B cell (primary cell): ENCODE measurements at regions not wholly inside any gene's neighbourhood (a gene's known extent, or its start where the extent isn't known, plus 50 kb on each side); places are given as distances from the start of the nearest gene placed in this dataset. TPM values are rescaled to one million over a fixed set of nuclear protein-coding genes. Genes with fewer than 3 reads are reported as not detected.

Source experiments
- ATAC-seq: fragments of 200-7000 bp; cut with Tn5 transposase; one replicate; pipeline ENCODE4 v1.10.0; 2021; ENCODE audit warnings: low read depth, mild to moderate bottlenecking, moderate number of reproducible peaks, moderate library complexity
- CTCF ChIA-PET: fragments of 350-600 bp; sonication (Branson Sonifier 250); formaldehyde crosslinking; loops from one replicate; lab custom pipeline; 2021; ENCODE audit warnings: antibody characterized with exemption, inconsistent platforms; lab: Charles Lee
- POLR2A ChIA-PET: fragments of 350-600 bp; sonication (Branson Sonifier 250); formaldehyde crosslinking; loops from one replicate; lab custom pipeline; 2021; ENCODE audit warnings: antibody characterized with exemption; lab: Charles Lee
- DNase-seq: peaks from one replicate; pipeline ENCODE4 v3.0.0; 2013
- H2AFZ ChIP-seq: 2 replicates; pipeline ENCODE4 v1.6.1; 2012; ENCODE audit warnings: mild to moderate bottlenecking, low read depth, low read length; ENCODE audit not compliant: insufficient read depth, poor library complexity, severe bottlenecking
- H3K27ac ChIP-seq, 2 donors: 1 replicate in 1 of 2; 2 replicates in 1 of 2; pipeline ENCODE4 v1.5.1; 2012 to 2013; ENCODE audit warnings: low read length in 2 of 2, mild to moderate bottlenecking in 2 of 2, moderate library complexity in 1 of 2
- H3K27me3 ChIP-seq, 4 experiments: fragments of 200-600 bp in 1 of 4; sonication (generic) in 1 of 4; replicated peaks in 1 of 4; 1 replicate in 2 of 4; 2 replicates in 2 of 4; pipeline versions ENCODE4 v1.6.1 to v1.7.0; 2013 to 2016; ENCODE audit warnings: low read length in 3 of 4, mild to moderate bottlenecking in 2 of 4, mixed read lengths in 1 of 4, moderate library complexity in 1 of 4; ENCODE audit not compliant: insufficient read depth in 4 of 4, control insufficient read depth in 3 of 4; ENCODE audit errors: control extremely low read depth in 1 of 4
- H3K36me3 ChIP-seq, 2 experiments: replicated peaks in 1 of 2; 1 replicate in 1 of 2; 2 replicates in 1 of 2; pipeline versions ENCODE4 v1.6.1 to v1.7.1; 2013; ENCODE audit warnings: low read length in 1 of 2; ENCODE audit not compliant: insufficient read depth in 2 of 2, control insufficient read depth in 1 of 2; ENCODE audit errors: control extremely low read depth in 1 of 2, extremely low read depth in 1 of 2
- H3K4me1 ChIP-seq, 2 donors: fragments of 200-600 bp in 1 of 2; sonication (generic) in 1 of 2; 1 replicate in 1 of 2; 2 replicates in 1 of 2; pipeline versions ENCODE4 v1.5.1 to v1.6.1; 2013 to 2017; ENCODE audit warnings: low read length in 2 of 2; ENCODE audit not compliant: control insufficient read depth in 2 of 2, insufficient read depth in 2 of 2
- H3K4me2 ChIP-seq: replicated peaks from 2 replicates; pipeline ENCODE3; 2012; ENCODE audit warnings: mild to moderate bottlenecking, low read depth, low read length; ENCODE audit not compliant: poor library complexity, severe bottlenecking
- H3K4me3 ChIP-seq, 5 experiments: fragments of 200-600 bp in 1 of 5; sonication (generic) in 1 of 5; 1 replicate in 3 of 5; 2 replicates in 2 of 5; pipeline versions ENCODE4 v1.5.1 to v1.7.0; 2011 to 2016; ENCODE audit warnings: low read length in 4 of 5, mild to moderate bottlenecking in 4 of 5, low read depth in 2 of 5, control low read depth in 1 of 5, moderate library complexity in 1 of 5; ENCODE audit not compliant: insufficient read depth in 1 of 5; ENCODE audit errors: control extremely low read depth in 1 of 5, extremely low read depth in 1 of 5
- H3K79me2 ChIP-seq: fragments of 200-600 bp; sonication (generic); one replicate; pipeline ENCODE4 v1.6.0; 2016; ENCODE audit warnings: low read length; ENCODE audit not compliant: control insufficient read depth, insufficient read depth
- H3K9ac ChIP-seq: fragments of 200-600 bp; sonication (generic); 2 replicates; pipeline ENCODE4 v1.6.1; 2017; ENCODE audit warnings: mild to moderate bottlenecking, low read length, moderate library complexity
- H3K9me3 ChIP-seq, 3 donors: one replicate each; pipeline versions ENCODE4 v1.6.1 to v1.7.1; 2013; ENCODE audit warnings: low read length in 2 of 3; ENCODE audit not compliant: control insufficient read depth in 2 of 3, insufficient read depth in 1 of 3; ENCODE audit errors: control extremely low read depth in 1 of 3
- H4K20me1 ChIP-seq: 2 replicates; pipeline ENCODE4 v1.6.0; 2012; ENCODE audit warnings: mild to moderate bottlenecking, low read length; ENCODE audit not compliant: insufficient read depth, control insufficient read depth, poor library complexity, severe bottlenecking
- H3K27ac Mint-ChIP-seq: one replicate; pipeline ENCODE4 v1.8.0; 2021; ENCODE audit warnings: mixed read lengths
- H3K27me3 Mint-ChIP-seq: one replicate; pipeline ENCODE4 v1.8.0; 2021; ENCODE audit warnings: mixed read lengths
- H3K4me1 Mint-ChIP-seq: one replicate; pipeline ENCODE4 v1.8.0; 2021; ENCODE audit warnings: mixed read lengths
- H3K4me3 Mint-ChIP-seq: one replicate; pipeline ENCODE4 v1.8.0; 2021; ENCODE audit warnings: mixed read lengths
- H3K9me3 Mint-ChIP-seq: one replicate; pipeline ENCODE4 v1.8.0; 2022; ENCODE audit warnings: mixed read lengths; ENCODE audit not compliant: insufficient read depth
- CTCF ChIP-seq: fragments of 200-600 bp; IDR thresholded peaks from one replicate; pipeline ENCODE4 v1.8.0; 2022; ENCODE audit warnings: antibody characterized with exemption, mild to moderate bottlenecking
- EZH2 ChIP-seq: IDR thresholded peaks from 2 replicates; pipeline ENCODE4 v1.6.1; 2012; ENCODE audit warnings: borderline replicate concordance, low read depth, mild to moderate bottlenecking, moderate library complexity, low read length; ENCODE audit not compliant: insufficient read depth, poor library complexity, severe bottlenecking
- WGBS: methylation state at CpG from one replicate; pipeline ENCODE4 v1.1.5; 2013; ENCODE audit warnings: missing lambda C conversion rate; ENCODE audit not compliant: insufficient coverage; 5-methylcytosine and 5-hydroxymethylcytosine counted together
- intact Hi-C: fragments of 100-400 bp; cut with micrococcal nuclease; formaldehyde crosslinking; loops from one replicate; pipeline ENCODE4 v1.10.0; 2022
- small RNA-seq: library from RNA; depleted of rRNA; stranded (forward); fragments of <200 nt; gene quantifications from one replicate; pipeline ENCODE3, GENCODE V24; 2012; ENCODE audit warnings: low replicate concordance, low read depth; ENCODE audit not compliant: insufficient read length

- Histone ChIP-seq H3K9me3 (peaks cover 0 to 6% (median 0%) of the 10 kb centered on the region in 3 donors), H3K27ac (no peak overlapping the region), H3K4me2 (no peak overlapping the region), H3K79me2 (no peaks in the 10 kb centered on the region), H3K9ac (no peak overlapping the region), H2AFZ (no peak overlapping the region), H3K27me3 (peaks cover 0 to 3% (median 0%) of the 10 kb centered on the region in 4 experiments), H3K4me1 (no peaks in the 10 kb centered on the region), H3K4me3 (no peak overlapping the region), H4K20me1 (no peaks in the 10 kb centered on the region), H3K36me3 (no peaks in the 10 kb centered on the region)
- POLR2A ChIA-PET: no interaction called here
- 73% methylated on average over 1 of the region's 1 CpG for WGBS
- ATAC-seq (no peak), DNase-seq (no peak)
- H3K27ac Mint-ChIP-seq: no peak overlapping the region
- no peak overlapping the region for H3K4me3 Mint-ChIP-seq
- no peaks in the 10 kb centered on the region for H3K9me3 Mint-ChIP-seq
- intact Hi-C loops: no loop called here
- no peaks in the 10 kb centered on the region for H3K4me1 Mint-ChIP-seq
- TF ChIP-seq CTCF: no peak
- TF ChIP-seq EZH2: no peak
- H3K27me3 Mint-ChIP-seq: peaks cover 8% of the 10 kb centered on the region
- CTCF ChIA-PET: no interaction called here
Observed at GRCh38 chr1:117812869-117813511, 116.4 kb downstream of the GDAP2 start.

Small RNA genes lying in the stretch of these regions (small RNA-seq; reads per million reads assigned to genes)
- gene AL390877.1: not detected
- gene RF00561: not detected
